Amniotic stem cell (primary cell): ENCODE measurements at regions not wholly inside any gene's neighbourhood (a gene's known extent, or its start where the extent isn't known, plus 50 kb on each side); places are given as distances from the start of the nearest gene placed in this dataset.
"Not testable (repeated sequence)": the region's sequence is repeated elsewhere in the genome, so short reads cannot be mapped to it uniquely, and the experiment has no call there.

Source experiments
- DNase-seq: peaks from one replicate; lab custom pipeline; 2025; lab: John Stamatoyannopoulos, UW

DNA sequence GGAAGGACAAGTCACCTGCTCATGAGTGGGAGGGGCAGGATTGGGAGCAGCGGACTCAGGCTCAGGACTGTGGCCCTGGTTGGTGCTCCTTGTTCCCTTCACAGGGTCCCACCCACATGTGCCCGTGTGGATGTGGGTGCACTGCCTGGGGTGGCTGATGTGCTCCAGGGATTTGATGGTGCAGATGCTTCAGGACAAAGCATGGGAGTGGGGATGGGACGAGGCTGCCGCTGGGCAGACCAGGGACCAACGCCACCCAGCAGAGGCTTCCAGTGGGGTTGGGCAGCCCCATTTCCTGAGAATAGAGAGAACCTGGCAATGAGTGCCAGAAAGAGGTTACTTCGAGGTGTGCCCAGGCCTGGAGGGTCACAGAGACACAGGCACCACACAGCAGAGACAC lies 65.5 kb upstream of the IGLL5 start:
- no peak for DNase-seq

DNA sequence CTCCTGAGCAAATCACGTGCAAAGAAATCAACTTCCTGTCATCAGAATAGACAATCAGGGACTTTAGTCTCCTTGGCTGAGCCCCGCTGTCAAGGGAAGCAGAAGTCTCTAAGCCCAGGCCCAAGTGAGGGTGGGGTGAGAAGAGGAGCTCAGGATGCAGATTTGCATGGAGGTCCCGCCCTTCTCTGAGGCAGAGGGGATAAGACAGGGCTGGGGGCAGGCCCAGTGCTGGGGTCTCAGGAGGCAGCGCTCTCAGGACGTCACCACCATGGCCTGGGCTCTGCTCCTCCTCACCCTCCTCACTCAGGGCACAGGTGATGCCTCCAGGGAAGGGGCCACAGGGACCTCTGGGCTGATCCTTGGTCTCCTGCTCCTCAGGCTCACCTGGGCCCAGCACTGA lies 65.1 kb upstream of the IGLL5 start:
- DNase-seq: not testable (repeated sequence)

DNA sequence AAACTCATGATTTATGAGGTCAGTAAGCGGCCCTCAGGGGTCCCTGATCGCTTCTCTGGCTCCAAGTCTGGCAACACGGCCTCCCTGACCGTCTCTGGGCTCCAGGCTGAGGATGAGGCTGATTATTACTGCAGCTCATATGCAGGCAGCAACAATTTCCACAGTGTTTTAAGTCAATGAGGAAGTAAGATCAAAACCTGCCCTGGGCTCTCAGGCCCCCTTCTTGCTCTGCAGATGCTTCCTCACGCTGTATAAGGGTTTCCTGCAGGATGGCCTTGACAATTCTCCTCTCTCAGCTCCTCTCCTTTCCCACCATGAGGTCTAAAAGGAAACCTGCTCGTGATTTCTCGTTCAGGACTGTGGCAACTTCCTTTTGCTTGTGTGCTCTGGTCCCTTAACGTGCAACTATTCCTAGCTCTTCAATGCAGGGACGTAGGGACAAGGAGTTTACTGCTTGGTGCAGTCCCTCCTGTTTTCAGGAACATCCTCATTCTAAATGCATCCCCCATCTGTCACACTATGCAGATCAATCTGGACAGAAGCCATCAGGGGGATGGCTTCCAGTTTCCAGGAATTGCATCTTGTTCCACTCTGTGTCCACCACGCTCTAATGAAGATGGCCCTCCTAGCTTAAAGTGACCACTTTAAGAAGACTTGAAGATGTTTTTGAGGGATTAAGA lies 64.3 kb upstream of the IGLL5 start:
- no peak for DNase-seq

DNA sequence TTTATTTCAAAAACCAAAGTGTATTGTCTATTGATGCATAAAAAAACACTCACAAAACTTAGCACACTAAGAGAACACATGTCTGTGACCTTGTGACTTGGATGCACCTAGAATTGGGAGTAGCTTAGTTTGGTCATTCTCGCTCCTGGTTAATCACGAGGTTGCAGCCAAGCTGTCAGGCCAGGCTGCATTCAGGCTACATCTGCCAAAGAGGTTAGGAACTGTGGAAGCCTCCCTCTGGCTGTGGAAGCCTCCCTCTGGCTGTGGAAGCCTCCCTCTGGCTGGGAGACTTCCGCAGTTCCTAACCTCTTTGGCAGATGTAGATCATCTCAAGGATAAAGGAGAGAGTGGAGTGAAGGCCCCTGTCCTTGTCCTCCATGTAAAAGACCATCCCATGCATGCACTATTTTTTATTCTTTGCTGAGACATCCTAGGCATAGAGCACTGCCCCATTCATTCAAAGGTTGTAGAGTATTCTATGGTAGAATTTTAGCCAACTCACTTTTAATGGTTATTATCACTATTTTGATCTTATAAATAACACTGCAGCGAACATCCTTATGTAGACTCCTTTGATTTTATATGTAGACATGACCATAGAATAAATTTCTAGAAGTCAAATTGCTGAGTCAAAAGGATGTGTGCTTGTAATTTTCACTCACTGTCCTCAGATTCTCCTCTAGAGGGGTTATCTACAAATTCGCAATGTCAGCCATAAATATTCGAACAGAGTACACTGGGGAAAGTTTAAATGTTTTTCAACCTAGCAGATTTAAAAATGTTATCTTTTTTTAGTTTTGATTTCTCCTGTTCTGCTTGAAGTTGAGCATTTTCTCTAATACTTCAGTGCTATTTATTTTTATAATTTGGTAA lies 63.0 kb upstream of the IGLL5 start:
- DNase-seq: no peak

DNA sequence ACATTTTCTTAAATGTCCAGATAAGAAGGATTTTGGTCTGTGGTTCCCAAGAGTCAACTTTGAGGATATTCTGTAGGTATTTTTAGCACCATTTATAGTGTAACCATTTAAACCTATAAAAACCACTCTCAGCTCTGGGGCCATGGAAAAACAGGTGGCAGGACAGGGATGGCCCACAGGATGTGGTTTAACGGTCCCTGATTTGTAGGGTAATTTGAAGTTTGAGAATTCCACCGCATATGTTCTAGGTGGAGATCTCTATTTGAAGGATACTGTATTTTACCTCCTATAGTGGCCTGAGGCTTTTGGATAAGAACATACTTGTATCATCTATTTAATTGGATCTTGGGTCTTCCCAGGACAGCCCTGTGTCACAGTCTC lies 62.4 kb upstream of the IGLL5 start:
- DNase-seq: no peak

DNA sequence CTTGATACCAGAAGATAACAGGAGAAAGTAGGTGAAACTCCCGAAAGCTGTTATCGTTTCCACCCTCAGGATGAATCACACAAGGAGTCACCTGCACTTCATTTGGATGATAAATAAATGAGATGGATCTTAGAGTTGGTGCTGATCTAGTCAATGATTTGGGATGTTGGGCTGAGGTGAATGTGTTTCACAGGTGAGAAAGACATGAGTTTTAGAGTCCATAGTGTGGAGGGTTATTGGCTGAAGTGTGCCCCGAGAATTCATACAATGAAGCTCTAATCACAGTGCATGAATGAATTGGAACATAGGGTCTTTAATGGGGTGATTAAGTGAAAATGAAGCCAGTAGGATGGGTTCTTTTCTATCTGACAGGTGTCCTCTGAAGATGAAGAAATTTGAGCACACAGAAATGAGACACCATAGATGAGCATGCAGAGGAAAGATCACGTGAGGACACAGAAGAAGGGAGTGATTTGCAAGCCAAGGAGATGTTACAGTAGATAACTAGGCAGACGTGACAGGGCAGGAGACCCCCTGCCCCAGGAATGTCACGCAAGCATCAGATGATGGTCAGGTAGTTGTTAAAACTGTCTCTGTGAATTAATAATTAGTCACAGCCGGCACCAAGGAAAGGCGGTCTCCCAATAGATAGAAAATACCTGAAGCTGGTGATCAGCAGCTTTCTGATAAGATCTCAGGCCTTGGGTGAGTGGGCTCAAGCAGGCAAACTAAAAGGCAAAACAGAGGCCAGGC lies 60.3 kb upstream of the IGLL5 start:
- no peak for DNase-seq

DNA sequence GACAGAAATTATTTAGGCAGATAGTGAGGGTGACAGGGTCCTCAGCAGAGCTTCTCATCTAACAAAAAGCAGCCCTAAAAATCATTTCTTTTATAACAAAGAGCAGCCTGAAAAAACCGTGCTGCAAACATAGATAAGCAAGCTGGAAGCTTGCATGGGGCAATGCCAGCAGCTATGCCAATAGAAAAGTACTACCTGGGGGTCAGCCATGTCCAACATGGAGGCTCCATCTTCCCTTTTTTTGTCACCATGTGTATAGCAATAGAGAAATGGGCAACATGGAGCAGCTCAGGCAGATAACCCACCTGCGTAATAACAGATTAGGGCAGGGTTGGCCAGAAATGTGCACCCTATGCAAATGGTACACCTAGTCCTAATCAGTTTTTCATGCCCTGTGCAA lies 57.4 kb upstream of the IGLL5 start:
- no peak for DNase-seq

DNA sequence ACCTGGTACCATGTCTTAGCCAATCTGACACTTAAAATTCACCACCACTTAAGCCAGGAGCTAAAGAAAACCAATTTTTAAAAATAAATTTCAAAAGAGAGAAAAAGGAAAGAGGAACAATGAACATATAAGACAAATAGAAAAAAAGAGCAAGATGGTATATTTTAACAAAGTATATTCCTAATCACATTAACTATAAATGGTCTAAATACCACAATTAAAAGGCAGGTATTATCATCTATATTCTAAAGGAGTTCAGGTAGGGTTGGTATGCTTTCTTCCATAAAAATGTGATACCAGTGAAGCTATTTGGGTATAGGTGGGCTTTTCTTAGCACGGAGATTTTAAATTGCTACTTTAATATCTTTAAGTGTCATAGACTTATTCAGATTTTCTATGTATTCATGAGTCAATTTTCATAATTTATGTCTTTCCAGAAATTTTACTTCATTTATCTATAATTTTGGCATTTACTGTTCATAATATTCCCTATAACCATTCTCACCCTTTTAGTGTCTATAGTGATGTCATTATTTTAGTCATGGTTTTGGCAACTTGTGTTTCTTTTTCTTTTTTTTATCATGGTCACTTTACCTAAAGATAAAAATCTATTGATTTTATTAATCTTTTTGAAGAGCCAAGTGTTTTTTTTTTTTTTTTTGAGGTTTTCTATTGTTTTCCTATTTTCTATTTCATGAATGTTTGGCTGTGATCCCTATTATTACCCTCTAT lies 56.5 kb upstream of the IGLL5 start:
- no peak for DNase-seq

DNA sequence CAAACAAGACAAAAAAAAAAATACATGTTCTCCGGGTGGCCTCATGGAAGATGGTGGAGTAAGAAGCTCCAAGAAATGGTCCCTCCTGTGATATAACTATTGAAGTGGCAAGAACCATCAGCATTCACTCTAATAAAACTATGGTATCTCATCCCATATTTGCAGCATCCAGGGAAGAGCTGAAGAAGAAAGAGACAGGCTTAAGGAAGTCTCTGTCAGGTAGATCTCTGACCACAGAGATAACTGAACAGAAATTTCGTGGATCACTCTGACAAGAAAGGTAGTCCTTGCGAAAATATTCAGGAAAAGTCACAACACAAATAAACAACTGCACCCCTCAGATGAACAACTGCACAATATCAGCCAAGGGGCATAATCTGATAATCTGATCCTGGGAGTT lies 54.6 kb upstream of the IGLL5 start:
- DNase-seq: no peak

DNA sequence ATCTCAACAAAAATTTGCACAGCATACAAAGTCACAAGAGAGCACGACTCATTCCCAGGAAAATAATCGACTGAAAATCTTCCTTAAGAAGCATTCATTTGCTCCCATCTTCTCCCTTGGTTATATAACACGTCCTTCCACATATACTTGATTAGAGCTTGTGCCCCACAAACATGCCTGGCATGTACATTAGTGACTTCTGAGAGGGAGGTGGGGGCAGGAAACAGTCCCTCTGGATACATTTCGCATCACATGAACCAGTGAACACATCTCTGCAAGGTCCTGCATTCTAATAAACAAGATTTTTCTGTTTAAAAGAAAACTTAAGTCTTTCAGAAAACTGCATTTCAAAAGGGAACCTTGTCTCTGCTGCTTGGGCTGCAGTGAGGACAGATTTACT lies 54.1 kb upstream of the IGLL5 start:
- DNase-seq: no peak

DNA sequence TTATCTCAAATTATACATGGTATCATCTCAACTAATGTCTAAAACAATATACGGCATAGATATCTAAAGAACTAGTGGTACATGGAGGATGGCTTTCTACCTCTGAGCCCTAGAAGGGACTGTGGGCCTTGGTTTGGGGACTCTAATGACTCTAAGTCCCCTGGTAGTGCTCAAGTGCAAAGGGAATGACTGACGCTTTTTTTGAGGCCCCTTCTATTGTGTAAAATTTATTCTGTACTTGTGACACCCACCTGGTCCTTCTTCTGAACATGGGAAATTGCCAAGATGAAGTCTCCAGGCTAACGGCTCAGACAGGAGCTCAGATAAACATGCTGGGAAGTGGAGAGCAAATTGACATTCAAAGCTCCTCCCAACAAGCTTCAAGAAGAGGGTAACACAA lies 53.4 kb upstream of the IGLL5 start:
- no peak for DNase-seq

DNA sequence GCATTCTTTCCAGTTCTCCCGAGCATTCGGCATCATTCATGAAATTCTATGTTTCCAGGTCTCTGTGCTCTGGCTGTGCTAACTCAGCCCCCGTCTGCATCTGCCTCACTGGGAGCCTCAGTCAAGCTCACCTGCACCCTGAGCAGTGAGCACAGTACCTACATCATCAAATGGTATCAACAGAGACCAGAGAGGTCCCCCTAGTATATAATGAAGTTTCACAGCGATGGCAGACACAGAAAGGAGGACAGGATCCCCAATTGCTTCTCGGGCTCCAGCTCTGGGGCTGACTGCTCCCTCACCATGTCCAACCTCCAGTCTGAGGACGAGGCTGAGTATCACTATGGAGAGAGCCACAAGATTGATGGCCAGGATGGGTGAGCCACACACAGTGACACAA lies 52.8 kb upstream of the IGLL5 start:
- DNase-seq: no peak

DNA sequence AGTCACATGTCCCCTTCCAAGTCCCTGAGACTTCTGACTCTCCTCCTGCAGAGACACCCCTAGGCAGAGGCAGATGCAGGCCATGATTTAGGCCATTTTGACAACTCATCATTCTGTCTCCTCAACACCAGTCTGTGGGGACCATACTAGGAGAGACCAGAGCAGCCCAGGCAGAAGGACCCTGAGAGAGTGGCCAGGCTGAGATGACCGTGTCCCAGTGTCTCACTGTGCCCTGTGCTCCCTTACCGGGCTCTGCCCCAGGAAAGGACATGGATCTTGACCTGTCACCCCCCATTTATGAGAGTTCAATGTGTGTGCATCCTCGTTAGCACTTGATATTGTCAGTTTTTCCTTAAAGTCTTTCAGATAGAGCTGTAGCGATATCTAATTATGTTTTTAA lies 52.4 kb upstream of the IGLL5 start:
- DNase-seq: no peak

DNA sequence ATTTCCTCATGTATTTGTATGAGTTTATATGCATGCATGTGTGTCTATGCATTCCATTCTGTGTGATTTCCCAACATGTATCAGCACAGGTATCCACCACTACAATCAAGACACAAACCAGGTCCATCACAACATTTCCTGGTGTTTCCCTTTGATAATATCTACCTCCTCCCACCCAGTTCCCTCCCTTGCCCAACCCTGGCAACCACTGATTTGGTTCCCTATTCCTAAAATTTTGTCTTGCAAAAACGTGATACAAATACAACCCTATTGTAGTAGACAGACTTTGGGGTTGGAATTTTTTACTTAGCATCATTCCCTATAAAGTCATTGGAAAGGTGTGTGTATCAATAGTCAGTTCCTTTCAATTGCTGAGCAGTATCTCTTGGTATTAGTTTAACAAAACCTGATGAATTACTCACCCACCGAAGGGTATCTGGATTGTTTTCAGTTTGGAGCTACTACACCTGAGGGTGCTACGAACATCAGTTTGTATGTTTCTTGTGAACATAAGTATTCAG lies 51.8 kb upstream of the IGLL5 start:
- no peak for DNase-seq

DNA sequence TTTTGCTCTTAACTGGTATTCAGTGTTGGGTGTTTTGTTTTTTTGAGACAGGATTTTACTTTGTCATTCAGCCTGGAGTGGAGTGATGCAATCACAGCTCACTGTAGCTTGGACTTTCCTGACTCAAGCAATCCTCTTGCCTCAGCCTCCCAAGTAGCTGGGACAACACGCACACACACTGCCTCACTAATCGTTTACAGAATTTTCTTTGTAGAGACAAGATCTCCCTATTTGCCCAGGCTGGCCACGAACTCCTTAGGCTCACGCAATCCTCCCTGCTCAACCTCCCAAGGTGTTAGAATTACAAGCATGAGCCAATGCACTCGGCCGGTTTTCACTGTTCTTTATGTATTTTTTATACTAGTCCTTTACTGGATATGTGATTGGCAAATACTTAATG lies 51.0 kb upstream of the IGLL5 start:
- no peak for DNase-seq
